Vagina (tissue), 2 donors: ENCODE measurements at regions not wholly inside any gene's neighbourhood (a gene's known extent, or its start where the extent isn't known, plus 50 kb on each side); places are given as distances from the start of the nearest gene placed in this dataset.

Experiments used
- CTCF ChIP-seq, 3 experiments: fragments of 450-650 bp in 2 of 3; fragments of 200-600 bp in 1 of 3; sonication (generic) in 1 of 3; IDR thresholded peaks; one replicate each; pipeline ENCODE4 v1.5.1; 2017 to 2019; ENCODE audit warnings: antibody characterized with exemption in 3 of 3, mild to moderate bottlenecking in 2 of 3, moderate library complexity in 2 of 3
- POLR2A ChIP-seq, 2 donors: fragments of 450-650 bp; IDR thresholded peaks; one replicate each; pipeline ENCODE4 v1.6.1; 2017; ENCODE audit warnings: antibody characterized with exemption in 2 of 2, mild to moderate bottlenecking in 2 of 2, moderate library complexity in 2 of 2
- POLR2AphosphoS5 ChIP-seq, 2 donors: sonication (generic); formaldehyde crosslinking; IDR thresholded peaks; one replicate each; pipeline ENCODE4 v1.9.0; 2017; ENCODE audit warnings: antibody characterized with exemption in 2 of 2, mild to moderate bottlenecking in 2 of 2, low read depth in 1 of 2; ENCODE audit not compliant: insufficient read depth in 1 of 2

- TF ChIP-seq CTCF (IDR thresholded peaks at IDR 0.05) (no peak), POLR2A (IDR thresholded peaks at IDR 0.05) (no peak), POLR2AphosphoS5 (IDR thresholded peaks at IDR 0.05; ENCODE audit: insufficient read depth in 1 of 2, low read depth in 1 of 2) (no peak)
These were observed 671.3 kb downstream of the PTPRU start for GRCh38 chr1:29907596-29907995.
